HepG2 (cell line): ENCODE measurements at regions not wholly inside any gene's neighbourhood (a gene's known extent, or its start where the extent isn't known, plus 50 kb on each side); places are given as distances from the start of the nearest gene placed in this dataset.
A peak's percentile ranks its signal among the peaks of the same experiment; 100 is the strongest.

Source experiments
- ATAC-seq: fragments of 200-7000 bp; cut with Tn5 transposase; 3 replicates; pipeline ENCODE4 v1.9.1; 2020; ENCODE audit warnings: mild to moderate bottlenecking, moderate library complexity
- BruUV-seq: library from RNA; stranded (reverse); fragments of 400-500 nt; replicated peaks from 2 replicates; lab custom pipeline; 2021; lab: Mats Ljungman, UMichigan
- CTCF ChIA-PET: fragments of 300-600 bp; formaldehyde crosslinking; extraction: SDS; loops from one replicate; lab custom pipeline; 2021; ENCODE audit warnings: low total read pairs, inconsistent platforms, low intra/inter-chr PET ratio; lab: Yijun Ruan, JAX
- POLR2A ChIA-PET: fragments of 350-600 bp; sonication (Branson Sonifier 250); formaldehyde crosslinking; loops from one replicate; lab custom pipeline; 2020; ENCODE audit warnings: antibody characterized with exemption, inconsistent platforms; lab: Yijun Ruan, JAX
- DNase-seq: peaks from one replicate; pipeline ENCODE4 v3.0.0-alpha.2; 2015; ENCODE audit warnings: low spot score
- FAIRE-seq: peaks from 3 replicates; lab custom pipeline; 2011; peaks lifted over from hg19 to GRCh38; lab: Jason Lieb, UNC
- H2AFZ ChIP-seq: one replicate; pipeline ENCODE4 v1.6.1; 2011; ENCODE audit warnings: low read length, inconsistent platforms
- H3K27ac ChIP-seq: fragments of 300-600 bp; 3 replicates; pipeline ENCODE4 v1.8.0; 2011; ENCODE audit warnings: mixed run types, mild to moderate bottlenecking, mixed read lengths, low read length, inconsistent platforms; ENCODE audit not compliant: insufficient read depth; ENCODE audit errors: extremely low read length
- H3K27me3 ChIP-seq, 2 experiments: fragments of 200-600 bp in 1 of 2; 2 replicates in 1 of 2; 3 replicates in 1 of 2; pipeline versions ENCODE4 v1.6.0 to v1.8.0; 2011; ENCODE audit warnings: low read length in 2 of 2, mild to moderate bottlenecking in 2 of 2, moderate library complexity in 2 of 2, inconsistent platforms in 1 of 2; ENCODE audit not compliant: insufficient read depth in 2 of 2, control insufficient read depth in 1 of 2
- H3K36me3 ChIP-seq, 2 experiments: fragments of 200-600 bp in 1 of 2; replicated peaks in 1 of 2; 2 replicates in 1 of 2; 3 replicates in 1 of 2; pipeline versions ENCODE4 v1.5.1 to v1.8.0; 2011; ENCODE audit warnings: low read length in 2 of 2, inconsistent platforms in 1 of 2; ENCODE audit not compliant: insufficient read depth in 2 of 2, control insufficient read depth in 1 of 2
- H3K4me1 ChIP-seq: 2 replicates; pipeline ENCODE4 v1.5.1; 2012; ENCODE audit warnings: low read length, inconsistent platforms; ENCODE audit not compliant: insufficient read depth
- H3K4me2 ChIP-seq: 2 replicates; pipeline ENCODE4 v1.6.0; 2011; ENCODE audit warnings: low read depth, low read length, inconsistent platforms
- H3K4me3 ChIP-seq, 3 experiments: fragments of 200-600 bp in 1 of 3; sonication (generic), shearing (Covaris generic) in 1 of 3; replicated peaks in 1 of 3; 2 replicates each; pipeline ENCODE4 v1.5.1; 2011 to 2016; ENCODE audit warnings: low read length in 3 of 3, inconsistent platforms in 2 of 3, low read depth in 2 of 3, mild to moderate bottlenecking in 2 of 3, control low read depth in 1 of 3, mixed read lengths in 1 of 3; ENCODE audit not compliant: insufficient read depth in 1 of 3
- H3K79me2 ChIP-seq: one replicate; pipeline ENCODE4 v1.6.1; 2011; ENCODE audit warnings: low read length, inconsistent platforms; ENCODE audit not compliant: insufficient read depth
- H3K9ac ChIP-seq: 2 replicates; pipeline ENCODE4 v1.6.0; 2011; ENCODE audit warnings: mild to moderate bottlenecking, low read depth, low read length, inconsistent platforms; ENCODE audit not compliant: insufficient read depth
- H3K9me3 ChIP-seq: 2 replicates; pipeline ENCODE4 v1.5.1; 2012; ENCODE audit warnings: mild to moderate bottlenecking, low read length
- H4K20me1 ChIP-seq: 2 replicates; pipeline ENCODE4 v1.6.0; 2011; ENCODE audit warnings: inconsistent platforms, mild to moderate bottlenecking, low read length, moderate library complexity; ENCODE audit not compliant: insufficient read depth
- MAFF ChIP-seq: IDR thresholded peaks from 2 replicates; pipeline ENCODE4 v1.6.1; 2011; ENCODE audit warnings: low read depth, low read length, improper control_type of control experiment
- MAFK ChIP-seq, 2 experiments: IDR thresholded peaks in 1 of 2; conservative IDR thresholded peaks in 1 of 2; 2 replicates each; pipeline ENCODE4 v1.6.1; 2011; ENCODE audit warnings: improper control_type of control experiment in 2 of 2, low read length in 2 of 2
- NBN ChIP-seq: fragments of 450-650 bp; conservative IDR thresholded peaks from 2 replicates; pipeline ENCODE4 v1.6.1; 2017
- NCOA1 ChIP-seq: sonication (generic); formaldehyde crosslinking; IDR thresholded peaks from 2 replicates; pipeline ENCODE4 v1.9.0; 2021; ENCODE audit warnings: missing genetic modification reagents
- NR2F1 ChIP-seq, 2 experiments: fragments of 450-650 bp in 1 of 2; formaldehyde crosslinking in 1 of 2; IDR thresholded peaks; 2 replicates each; pipeline versions ENCODE4 v1.5.0 to v1.6.1; 2016 to 2020; ENCODE audit warnings: mild to moderate bottlenecking in 1 of 2, missing compliant biosample characterization in 1 of 2, missing genetic modification reagents in 1 of 2, moderate library complexity in 1 of 2
- RBFOX2 ChIP-seq: fragments of 200-400 bp; formaldehyde crosslinking; IDR thresholded peaks from 2 replicates; pipeline ENCODE4 v1.6.1; 2017; ENCODE audit warnings: low read depth, mild to moderate bottlenecking, low read length
- SUZ12 ChIP-seq: fragments of 150-350 bp; IDR thresholded peaks from 2 replicates; pipeline ENCODE4 v1.6.1; 2014; ENCODE audit warnings: low read depth, low read length
- ZNF335 ChIP-seq: sonication (generic); formaldehyde crosslinking; IDR thresholded peaks from 2 replicates; pipeline ENCODE4 v1.4.0; 2020; ENCODE audit warnings: missing genetic modification reagents
- ZNF883 ChIP-seq: sonication (generic); formaldehyde crosslinking; IDR thresholded peaks from 2 replicates; pipeline ENCODE4 v1.5.1; 2020; ENCODE audit warnings: mild to moderate bottlenecking, missing genetic modification reagents; ENCODE audit errors: not compliant biosample characterization
- in situ Hi-C: cut with HindIII; loops from 2 replicates; pipeline ENCODE4 v1.10.0; 2017; ENCODE audit warnings: low pct_unique_long_range_greater_than_20kb; ENCODE audit not compliant: extremely low pct_ligation_motif_present
- intact Hi-C: fragments of 100-400 bp; cut with micrococcal nuclease; formaldehyde crosslinking; loops from one replicate; pipeline ENCODE4 v1.10.0; 2022; ENCODE audit not compliant: unreplicated experiment
- TF ChIP-seq, protein P1 (sequence below): sonication (generic); formaldehyde crosslinking; IDR thresholded peaks from 2 replicates; pipeline ENCODE4 v1.9.0; 2021; ENCODE audit warnings: missing genetic modification reagents, borderline replicate concordance
- TF ChIP-seq, protein P2 (sequence below): sonication (generic); formaldehyde crosslinking; IDR thresholded peaks from 2 replicates; pipeline ENCODE4 v1.5.1; 2020; ENCODE audit warnings: missing genetic modification reagents, mild to moderate bottlenecking, borderline replicate concordance
- TF ChIP-seq, protein P3 (sequence below): sonication (generic); formaldehyde crosslinking; IDR thresholded peaks from 2 replicates; pipeline ENCODE4 v1.5.0; 2020; ENCODE audit warnings: missing genetic modification reagents

DNA sequence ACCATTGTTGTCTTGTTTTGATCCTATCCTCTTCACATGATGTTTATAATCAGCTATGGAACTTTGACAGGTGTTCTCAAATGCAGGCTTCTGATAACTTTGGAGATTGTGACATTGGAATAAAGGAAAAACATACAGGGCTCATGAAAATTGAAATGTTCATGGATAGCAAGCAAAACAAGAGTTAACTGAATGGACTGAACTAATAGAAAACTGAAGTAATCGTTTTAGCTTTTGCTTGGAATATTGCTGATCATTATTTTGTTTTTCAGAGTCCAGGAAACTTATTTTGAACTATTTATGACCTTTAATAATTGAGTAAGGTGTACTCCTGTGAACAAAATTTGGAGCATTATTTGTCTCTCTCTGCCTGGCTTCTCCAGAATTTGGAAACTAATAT, 436.7 kb upstream of the CDH9 start (continued):
- TF ChIP-seq, protein P1, sequence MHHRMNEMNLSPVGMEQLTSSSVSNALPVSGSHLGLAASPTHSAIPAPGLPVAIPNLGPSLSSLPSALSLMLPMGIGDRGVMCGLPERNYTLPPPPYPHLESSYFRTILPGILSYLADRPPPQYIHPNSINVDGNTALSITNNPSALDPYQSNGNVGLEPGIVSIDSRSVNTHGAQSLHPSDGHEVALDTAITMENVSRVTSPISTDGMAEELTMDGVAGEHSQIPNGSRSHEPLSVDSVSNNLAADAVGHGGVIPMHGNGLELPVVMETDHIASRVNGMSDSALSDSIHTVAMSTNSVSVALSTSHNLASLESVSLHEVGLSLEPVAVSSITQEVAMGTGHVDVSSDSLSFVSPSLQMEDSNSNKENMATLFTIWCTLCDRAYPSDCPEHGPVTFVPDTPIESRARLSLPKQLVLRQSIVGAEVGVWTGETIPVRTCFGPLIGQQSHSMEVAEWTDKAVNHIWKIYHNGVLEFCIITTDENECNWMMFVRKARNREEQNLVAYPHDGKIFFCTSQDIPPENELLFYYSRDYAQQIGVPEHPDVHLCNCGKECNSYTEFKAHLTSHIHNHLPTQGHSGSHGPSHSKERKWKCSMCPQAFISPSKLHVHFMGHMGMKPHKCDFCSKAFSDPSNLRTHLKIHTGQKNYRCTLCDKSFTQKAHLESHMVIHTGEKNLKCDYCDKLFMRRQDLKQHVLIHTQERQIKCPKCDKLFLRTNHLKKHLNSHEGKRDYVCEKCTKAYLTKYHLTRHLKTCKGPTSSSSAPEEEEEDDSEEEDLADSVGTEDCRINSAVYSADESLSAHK (CRISPR knock-in tag) = no peak
- no peak for TF ChIP-seq NCOA1 (CRISPR knock-in tag)
- no peak for TF ChIP-seq SUZ12
- no peak for TF ChIP-seq ZNF883 (CRISPR knock-in tag)
- TF ChIP-seq, protein P2, sequence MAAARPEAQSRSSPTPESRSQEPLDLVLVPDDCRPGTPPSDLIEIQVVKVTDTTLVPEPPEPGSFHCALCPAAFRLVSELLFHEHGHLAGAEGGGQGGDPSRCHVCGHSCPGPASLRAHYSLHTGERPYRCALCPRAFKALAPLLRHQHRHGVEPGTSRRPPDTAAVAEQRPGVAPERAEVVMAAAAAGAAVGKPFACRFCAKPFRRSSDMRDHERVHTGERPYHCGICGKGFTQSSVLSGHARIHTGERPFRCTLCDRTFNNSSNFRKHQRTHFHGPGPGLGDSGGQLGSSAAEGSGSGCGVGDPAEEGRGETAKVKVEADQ = no peak
- no peak for TF ChIP-seq ZNF335 (CRISPR knock-in tag)

DNA sequence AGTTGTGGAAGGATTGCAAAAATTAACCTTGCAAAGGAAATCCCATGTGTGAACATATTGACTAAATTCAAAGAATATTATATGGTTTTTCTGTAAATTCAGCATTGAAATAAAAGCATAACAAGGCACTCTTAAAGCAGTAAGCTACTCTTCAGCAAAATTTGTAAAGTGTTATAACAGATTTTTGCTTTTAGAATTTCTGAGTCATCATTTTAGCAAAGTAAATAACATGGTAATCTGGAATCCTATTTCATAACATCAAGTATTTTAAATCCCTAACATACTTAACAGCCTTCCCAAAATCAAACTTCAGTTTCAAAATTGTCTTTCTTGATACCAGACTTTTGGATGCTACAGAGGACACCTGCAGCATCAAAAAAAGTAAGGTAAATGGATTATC, 436.0 kb upstream of the CDH9 start:
- in situ Hi-C loops = no loop called here
- H2AFZ ChIP-seq = no peak overlapping the region
- ATAC-seq = no peak
- peaks cover 50% of the 10 kb centered on the region for H3K79me2 ChIP-seq
- ChIA-PET POLR2A (no interaction called here), CTCF (no interaction called here)
- H3K9me3 ChIP-seq = no peaks in the 10 kb centered on the region
- no TSS peak for BruUV-seq
- peak overlapping the region; percentile 84 for H3K4me2 ChIP-seq
- DNase-seq = no peak
- H3K9ac ChIP-seq = peak overlapping the region; percentile 97
- H3K36me3 ChIP-seq = peaks cover 20 to 33% of the 10 kb centered on the region in 2 experiments
- H4K20me1 ChIP-seq = peaks cover 18% of the 10 kb centered on the region
- peak overlapping the region; percentile 98 for H3K27ac ChIP-seq
- H3K4me3 ChIP-seq = peak overlapping the region; percentile 77 to 82 (median 78)
- FAIRE-seq = no peak
- intact Hi-C loops = no loop called here
- peaks cover 39% of the 10 kb centered on the region for H3K4me1 ChIP-seq
- TF ChIP-seq MAFF (peak; percentile 87), NBN (no peak), MAFK (conservative IDR thresholded peaks at IDR 0.05 in 1 of 2, IDR thresholded peaks at IDR 0.05 in 1 of 2; ENCODE audit: low read length in 2 of 2) (peak; percentile 79 to 90), NR2F1 (CRISPR knock-in tag; IDR thresholded peaks at IDR 0.05) (no peak), RBFOX2 (0 out of 2 replicates have a peak, but pooled peaks have one; percentile 48)
- TF ChIP-seq, protein P3, sequence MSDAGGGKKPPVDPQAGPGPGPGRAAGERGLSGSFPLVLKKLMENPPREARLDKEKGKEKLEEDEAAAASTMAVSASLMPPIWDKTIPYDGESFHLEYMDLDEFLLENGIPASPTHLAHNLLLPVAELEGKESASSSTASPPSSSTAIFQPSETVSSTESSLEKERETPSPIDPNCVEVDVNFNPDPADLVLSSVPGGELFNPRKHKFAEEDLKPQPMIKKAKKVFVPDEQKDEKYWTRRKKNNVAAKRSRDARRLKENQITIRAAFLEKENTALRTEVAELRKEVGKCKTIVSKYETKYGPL = no peak
- no peaks in the 10 kb centered on the region; a peak in 1 of 5 replicates for H3K27me3 ChIP-seq
